Hematopoietic multipotent progenitor cell treated with erythropoietin and hydrocortisone succinate and interleukin-3 and kit ligand, for 6 days (in vitro differentiated cells): ENCODE measurements at regions not wholly inside any gene's neighbourhood (a gene's known extent, or its start where the extent isn't known, plus 50 kb on each side); places are given as distances from the start of the nearest gene placed in this dataset.

Experiments
- DNase-seq: peaks from one replicate; pipeline ENCODE4 v3.0.0-alpha.2; 2015

DNA sequence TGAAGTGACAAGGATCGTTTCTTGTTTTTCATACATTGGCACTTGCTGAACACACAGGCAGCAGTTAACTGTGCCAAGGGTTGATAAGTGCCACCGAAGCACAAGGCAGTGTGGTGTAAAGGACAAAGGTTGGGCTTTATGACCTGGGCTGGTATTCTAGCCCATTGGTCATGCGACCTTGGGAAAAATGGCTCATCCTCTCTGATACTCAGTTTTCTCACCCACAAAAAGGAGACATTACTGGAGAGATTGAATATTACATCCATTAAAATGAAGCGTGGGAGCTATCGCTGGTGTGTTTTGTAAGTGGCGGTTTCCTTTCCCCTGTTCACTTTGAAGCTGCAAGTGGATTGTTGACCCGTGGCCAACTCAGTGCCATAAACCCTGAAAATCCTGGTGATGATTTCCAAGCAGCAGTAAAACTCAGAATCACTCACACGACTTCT lies 216.9 kb downstream of the HAPSTR1 start:
- no peak for DNase-seq

DNA sequence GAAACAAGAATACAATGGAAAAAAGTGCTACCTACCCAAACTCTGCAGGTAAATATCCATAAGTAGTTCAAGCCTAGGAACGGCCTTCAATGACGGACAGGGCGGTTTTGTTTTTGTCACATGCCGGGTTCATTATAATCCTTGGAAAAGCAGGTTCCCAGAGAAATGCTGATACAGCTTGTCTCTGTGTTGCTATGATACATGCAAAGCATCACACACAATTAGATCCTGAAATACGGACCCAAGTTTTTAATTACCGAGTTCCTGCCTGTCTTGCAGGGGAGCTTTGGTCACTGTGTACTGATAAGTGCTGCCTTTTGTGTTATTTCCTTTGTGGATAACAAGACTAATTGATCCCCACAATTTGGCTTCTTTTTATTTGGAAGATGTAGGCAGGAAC lies 217.4 kb downstream of the HAPSTR1 start:
- no peak for DNase-seq

DNA sequence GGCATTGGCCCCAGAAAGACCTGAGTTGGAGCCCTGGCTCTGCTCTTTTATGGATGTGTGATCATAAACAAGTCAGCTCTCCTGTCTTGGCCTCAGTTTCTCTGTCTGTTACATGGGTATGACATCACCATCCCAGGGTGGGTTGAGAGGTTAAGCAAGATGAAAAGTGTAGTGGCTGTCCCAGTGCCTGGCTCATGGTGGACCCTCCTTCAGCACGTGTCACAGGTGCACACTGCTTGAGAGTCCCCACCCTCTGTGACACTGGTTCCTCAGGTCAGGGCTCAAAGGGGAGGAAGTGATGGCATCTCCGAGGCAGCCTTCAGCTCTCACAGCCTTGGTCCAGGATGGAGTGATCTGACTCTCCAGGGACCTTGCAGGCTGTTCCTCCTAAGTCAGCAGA lies 218.4 kb downstream of the HAPSTR1 start:
- no peak for DNase-seq

DNA sequence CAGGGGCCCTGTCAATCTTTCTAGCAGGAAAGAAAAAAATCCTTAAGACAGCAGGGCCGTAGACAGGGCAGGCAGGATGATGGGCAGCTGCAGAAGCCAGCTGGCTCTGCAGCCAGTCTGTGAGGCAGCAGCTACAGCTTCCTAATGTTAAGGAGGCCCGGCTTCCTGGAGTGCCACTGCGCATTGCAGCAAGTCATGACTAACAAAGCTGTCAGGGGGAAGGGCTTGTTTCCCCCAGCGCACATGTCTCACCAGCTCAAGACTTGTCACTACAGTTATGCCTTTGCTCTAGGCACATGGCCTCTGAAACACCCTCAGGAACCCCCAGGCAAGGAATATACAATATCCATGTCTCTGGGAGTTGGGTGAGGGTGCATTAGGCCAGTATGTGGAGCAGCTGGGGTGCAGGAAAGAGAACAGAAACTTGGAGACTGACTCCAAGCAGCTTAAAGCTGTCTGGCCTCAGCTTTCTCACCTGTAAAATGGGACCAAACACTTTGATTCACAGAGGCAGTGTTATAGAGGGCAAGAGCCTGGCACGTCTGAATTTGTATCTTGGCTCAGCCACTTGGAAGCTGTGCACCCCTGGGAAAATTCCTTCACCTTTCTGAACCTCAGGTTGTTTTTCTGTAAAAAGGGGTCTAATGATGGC lies 220.0 kb downstream of the HAPSTR1 start:
- DNase-seq: no peak

DNA sequence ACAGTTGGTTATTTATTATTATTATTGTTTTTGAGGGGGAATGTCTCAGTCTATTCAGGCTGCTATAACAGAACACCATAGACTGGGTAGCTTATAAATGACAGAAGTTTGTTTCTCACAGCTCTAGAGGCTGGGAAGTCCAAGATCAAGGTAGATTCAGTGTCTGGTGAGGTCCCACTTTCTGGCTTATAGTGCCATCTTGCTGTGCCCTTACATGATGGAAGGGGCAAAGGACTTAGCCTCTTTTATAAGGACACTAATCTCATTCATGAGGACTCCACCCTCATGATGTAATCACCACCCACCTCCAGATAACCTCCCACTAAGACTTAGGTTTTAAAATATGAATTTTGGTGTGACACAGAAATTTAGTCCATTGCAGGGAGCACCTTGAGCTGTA lies 224.6 kb downstream of the HAPSTR1 start:
- no peak for DNase-seq

DNA sequence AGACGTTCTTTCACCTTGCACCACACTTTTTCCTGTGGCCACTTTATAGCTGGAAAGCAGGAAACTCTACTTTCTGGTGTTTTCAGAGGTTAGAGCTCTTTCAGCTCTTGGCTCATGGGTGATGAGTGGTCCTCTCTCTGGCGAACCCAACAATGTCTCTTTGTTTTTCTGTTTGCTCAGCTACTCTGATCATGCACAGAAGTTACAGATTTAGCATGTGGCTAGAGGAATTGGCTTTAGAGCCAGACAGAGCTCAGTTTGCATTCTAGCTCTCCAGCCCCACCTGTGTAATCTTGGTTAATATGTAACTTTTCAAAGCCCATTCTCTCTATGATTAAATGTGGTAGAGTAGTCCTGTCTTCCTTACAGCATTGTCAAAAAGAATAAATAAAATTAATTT lies 225.2 kb downstream of the HAPSTR1 start:
- no peak for DNase-seq

DNA sequence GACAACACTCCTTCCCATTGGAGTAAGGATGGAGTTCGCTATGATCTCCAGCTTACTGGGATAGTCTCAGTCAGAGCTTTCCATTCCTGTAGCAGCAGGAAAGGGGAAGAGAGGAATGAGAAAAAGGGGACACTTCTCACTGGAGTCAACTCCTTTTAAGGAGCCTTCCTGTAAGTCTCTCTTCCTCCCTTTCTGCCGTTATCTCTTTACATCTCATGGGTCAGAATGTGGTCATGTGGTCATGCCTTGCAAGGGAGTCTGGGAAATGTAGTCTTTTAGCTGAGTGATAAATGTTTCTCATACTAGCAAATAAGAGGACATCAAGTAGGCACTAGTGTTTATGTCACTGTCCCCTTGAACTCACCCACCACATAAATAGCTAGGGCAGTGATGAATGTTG lies 227.3 kb downstream of the HAPSTR1 start:
- DNase-seq: no peak

DNA sequence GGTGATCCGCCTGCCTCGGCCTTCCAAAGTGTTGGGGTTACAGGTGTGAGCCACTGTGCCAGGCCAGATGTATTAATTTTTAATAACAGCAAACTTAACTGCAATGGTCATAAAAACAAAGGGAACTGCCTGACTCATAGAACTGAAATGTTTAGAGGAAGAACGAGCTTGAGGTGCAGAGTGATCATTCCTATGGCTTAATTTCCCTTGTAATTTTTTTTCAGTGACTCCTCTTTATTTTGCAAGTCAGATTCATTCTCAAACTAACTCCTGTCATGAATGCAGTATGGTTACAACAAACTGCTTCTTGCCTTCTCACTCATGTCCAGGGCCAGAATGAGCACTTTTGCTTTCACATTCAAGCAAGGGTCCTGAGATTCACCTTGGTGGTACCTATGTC lies 231.3 kb downstream of the HAPSTR1 start:
- DNase-seq: no peak

DNA sequence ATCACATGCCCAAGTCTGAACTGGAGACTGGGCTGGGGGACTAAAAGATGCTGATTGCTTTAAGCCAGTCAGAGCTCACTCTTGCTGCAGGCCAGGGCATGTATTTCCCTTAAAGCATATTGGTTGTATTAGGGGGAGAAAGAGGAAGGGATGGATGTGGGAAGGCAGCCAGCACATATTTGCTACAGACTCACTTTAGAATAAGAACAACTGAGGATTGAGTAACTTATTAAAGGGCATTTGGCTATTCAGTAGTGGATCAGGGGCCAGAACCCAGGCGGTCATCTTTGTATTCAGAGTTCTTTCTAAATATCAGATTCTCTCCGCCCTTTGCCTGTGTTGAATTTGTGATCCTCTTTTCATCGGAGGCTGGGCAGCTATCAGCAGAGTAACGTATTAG lies 231.7 kb downstream of the HAPSTR1 start:
- DNase-seq: no peak

DNA sequence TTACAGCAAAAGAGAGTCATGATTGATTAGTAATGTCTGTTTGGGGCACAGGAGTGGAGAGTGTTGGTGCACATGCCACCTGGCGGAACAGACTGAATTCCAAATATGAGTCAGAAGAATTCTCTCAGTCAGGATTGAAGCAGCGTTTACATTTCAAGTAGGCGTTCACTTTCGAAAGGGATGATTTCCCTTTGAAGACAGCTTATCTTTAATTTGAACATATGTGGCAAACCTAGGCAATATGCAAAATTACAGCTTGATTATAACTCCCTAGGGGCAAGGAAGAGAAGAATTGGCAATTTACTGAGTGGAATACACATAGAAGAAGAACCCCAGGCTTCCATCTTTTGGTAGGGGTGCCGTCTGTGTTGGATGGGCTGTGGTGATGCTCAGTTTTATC lies 235.8 kb downstream of the HAPSTR1 start:
- no peak for DNase-seq

DNA sequence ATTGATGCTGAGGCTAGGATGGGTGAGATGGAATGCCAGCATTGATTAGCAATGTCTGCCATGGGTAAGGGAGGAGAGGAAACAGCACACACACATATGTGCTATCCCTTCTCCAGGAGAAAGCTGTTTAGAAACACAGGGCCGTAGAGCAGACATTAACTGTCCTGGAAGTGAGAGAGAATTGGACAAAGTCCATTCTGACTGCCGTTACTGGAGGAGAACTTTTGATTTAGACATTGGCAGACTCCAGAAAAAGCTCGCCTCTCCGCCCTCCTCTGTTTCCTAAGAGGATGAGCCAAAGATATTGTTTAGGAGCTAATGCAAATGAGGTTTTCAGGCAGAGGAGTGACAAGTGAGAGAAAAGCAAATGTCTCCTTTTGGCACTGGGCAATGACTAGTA lies 237.0 kb downstream of the HAPSTR1 start:
- DNase-seq: no peak

DNA sequence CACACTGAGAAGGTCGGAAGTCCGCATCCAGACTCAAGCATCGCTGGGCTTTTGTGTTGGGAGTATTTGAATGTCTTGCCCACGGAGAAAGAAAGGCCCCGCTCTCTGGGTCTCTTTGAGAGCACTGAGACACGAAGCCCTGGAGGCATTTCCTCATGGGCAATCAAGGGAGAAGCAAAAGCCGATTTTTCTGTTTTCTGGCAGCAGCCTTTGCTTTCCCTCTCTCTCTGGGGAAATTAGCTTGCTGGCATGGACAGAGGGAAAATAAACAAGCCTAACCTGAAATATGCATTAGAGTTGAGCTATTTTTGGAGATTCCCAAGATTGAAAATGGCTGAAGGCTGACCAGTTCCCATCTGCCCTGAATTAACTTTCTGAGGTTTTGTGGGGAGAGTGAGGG lies 238.7 kb downstream of the HAPSTR1 start:
- DNase-seq: no peak

DNA sequence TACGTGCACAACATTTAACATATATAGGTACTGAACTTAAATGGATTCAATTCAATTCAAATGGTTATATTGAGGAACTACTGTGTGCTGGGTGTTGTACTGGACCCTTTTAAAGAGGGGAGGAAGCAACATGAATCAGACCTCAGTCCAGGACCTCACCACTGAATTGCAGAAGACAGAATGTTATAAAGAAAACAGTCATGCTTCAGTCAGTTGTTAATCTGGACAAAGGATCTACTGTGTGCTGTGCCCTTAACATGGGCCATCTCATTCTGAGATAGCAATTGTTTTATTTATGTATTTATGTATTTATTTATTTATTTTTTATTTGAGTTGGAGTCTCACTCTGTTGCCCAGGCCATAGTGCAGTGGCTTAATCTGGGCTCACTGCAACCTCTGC lies 240.1 kb downstream of the HAPSTR1 start:
- DNase-seq: no peak

DNA sequence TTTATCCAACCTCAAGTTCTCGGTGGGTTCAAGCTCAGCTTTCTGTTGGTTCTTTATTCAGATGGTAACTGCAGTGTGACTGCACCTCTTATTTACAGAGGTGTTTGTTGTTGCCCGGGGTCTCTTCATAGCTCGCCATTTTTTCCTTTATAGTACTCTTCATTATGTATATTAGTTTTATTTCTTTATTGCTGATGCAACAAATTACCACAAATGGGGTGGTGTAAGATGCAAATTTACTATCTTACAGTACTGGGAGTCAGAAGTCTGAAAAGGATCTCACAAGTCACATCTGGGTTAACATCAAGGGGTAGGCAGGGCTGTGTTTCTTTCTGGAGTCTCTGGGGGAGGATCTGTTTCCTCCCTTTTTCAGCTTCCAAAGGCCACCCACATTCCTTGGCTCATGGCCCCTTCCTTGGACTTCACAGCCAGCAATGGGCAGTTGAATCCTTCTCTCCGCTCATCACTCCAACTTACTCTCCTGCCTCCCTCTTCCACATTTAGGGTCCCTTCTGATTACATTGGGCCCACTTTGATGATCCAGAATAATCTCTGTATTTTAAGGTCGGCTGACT lies 241.2 kb downstream of the HAPSTR1 start:
- no peak for DNase-seq

DNA sequence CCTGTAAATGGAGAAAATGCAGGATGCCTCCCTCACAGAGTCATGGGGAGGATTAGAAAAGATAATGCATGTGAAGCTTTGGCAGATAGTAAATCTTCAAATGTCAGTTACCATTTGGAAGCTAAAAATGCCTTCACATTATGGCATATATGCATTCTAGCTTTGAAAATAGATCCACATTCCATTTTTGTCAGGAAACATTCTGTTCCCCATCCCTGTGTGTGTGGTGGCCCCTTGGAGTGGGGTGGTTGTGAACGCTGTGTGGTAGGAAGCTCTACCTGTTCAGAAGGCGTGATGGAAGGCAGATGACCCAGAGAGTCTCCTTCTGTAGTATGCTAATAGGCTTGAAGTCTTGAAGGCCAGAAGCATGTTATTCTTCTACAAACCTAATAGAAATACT lies 242.0 kb downstream of the HAPSTR1 start:
- DNase-seq: no peak

DNA sequence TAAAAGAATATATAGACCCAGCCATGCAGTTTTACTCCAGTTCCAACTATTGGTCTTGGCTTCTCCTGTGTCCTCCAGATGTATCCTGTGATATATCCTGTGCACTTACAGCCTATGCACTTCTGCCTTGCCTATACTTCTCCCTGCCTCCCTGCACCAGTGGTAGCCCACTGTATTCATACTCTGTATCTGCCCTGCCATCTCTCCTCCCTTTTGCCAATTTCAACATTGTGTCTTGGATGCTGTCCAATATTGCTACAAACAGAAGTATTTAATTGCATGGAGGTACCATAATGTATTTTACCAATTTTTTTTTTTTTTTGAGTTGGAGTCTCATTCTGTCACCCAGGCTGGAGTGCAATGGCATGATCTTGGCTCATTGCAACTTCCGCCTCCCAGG lies 242.7 kb downstream of the HAPSTR1 start:
- no peak for DNase-seq

DNA sequence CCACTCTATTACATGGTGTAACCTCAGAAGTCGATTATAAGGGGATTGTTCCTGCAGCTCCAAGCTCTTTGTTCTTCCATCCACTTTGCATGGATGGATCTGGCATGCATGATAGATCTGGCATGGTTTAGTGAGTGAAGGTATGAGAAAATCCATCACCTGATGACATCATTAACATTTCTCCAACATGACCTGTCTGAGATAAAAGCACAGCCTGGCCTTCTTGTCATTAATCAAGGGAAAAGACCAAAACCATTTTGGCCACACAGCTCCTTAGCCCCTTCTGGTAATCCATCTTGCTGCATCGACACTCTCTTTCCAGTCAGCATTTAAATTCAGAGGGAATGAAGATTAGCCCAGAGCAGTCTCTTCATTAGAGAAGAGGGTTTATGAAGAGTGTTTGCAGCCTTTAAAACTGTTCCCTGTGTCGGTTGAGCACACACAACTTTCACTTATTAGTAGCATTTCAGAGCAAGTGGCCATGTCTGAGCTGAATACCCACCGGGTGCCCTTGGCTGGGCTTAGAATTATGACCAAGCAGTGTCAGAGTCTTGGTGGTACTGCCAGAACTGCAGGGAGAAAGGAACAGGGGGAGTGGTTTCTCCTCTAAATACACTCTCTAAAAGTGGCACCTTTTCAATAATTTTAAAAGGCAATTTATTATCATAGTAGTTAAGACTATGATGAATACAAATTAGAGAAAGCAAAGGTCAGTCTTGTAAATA lies 246.0 kb downstream of the HAPSTR1 start:
- DNase-seq: no peak

DNA sequence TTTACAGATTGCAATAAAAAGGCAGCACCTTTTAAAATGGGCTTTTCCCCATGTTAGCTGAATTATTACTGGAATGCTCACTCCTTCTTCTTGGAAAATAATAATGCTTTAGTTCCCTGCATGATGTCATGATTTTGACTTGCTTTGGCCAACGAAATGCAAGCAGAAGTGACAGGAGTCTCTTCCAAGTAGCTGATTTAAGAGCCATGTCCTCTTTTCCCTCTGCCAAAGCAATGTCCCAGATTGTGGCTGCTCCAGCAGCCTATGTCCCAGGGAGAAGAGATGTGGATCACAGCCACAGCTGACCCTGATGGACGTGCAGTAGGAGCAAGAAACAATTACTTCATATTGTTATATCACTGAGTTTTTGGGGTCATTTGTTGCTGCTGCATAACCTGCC lies 246.6 kb downstream of the HAPSTR1 start:
- no peak for DNase-seq

DNA sequence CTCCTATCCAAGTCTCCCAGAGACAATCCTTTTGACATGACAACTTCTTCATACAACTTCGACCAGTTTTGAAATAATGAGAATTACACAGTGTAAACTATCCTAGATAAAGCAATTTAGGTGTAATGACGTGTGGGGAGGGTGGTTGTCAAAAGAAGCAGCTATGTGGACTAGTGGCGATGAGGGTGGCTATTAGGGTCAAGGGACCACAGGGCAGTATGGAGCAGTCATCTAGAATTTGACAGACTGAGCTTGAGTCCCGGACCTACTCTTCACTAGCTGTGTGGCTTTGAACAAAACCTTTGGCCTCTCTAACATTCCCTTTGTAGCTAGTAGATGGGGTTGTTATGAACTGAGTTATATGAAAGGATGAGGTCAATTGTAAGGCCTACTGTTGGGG lies 247.1 kb downstream of the HAPSTR1 start:
- no peak for DNase-seq

DNA sequence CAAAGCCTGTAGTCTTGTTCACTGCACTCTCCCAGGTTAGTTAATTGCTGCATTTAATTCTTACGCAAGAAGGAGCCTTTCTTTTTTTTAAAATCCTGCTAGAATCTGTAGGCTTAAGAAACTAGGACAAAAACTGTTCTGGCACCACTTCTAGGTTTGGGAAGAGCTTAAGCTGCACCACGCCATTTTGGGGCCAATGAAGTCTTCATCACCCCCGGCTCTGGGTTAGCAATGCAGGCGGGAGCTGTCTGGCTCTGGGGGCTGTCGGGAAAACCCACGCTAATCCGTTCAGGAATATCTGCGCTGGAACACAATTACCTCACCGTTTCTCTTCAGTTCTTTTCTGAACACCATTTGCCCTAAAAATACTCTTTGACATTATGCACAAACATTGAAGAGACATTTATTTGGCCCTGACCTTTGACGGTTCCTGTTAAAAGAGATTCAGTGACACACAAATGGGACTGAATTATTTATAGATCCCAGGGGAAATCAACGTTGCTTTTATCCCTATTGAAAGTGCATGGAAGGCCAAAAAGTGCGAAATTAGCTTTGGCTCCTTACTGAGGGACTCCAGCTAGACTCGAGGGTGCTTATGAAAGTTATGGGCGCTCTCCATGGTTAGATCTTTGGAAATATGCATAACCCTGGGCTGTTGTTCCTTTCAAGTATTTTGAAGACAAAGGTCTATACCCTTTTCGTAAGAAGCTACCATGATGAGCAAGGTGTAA lies 249.2 kb downstream of the HAPSTR1 start:
- DNase-seq: no peak

DNA sequence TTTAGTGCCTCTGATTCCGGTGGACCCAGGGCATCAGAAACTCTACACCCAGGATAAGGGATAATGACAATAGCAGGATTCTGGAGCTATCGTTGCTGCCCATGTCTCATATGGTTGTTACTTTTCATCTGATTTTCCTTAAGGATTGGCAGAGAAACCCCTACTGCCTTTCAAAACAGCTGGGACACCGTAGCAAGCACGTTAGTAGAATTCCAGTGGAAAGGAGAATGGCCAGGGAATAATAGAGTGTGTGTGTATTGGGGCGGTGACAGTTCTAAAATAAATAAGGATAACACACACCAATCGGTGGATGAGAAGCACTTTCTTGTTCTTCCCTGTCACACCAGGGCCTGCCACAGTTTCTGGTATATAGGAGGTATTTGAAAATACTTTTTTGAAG lies 251.8 kb downstream of the HAPSTR1 start:
- no peak for DNase-seq

DNA sequence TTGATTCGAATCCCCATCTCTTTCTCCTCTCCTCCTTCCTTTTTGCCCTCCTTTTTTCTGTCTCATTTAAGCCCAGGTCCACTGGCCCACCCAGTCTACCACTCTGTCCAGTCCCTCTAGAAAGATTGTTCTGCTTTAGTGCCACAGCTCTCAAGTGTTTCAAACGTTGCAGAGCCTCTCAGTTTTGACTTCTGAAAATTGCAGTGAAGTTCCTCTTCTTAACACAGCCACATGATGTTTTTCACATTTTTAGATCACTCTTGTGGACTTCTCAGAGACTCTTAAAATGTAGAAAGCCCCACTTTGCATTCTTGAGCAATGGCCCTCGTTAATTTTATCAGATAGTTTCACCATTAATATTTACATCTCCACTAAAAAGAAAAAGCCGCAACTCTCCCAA lies 253.1 kb downstream of the HAPSTR1 start:
- DNase-seq: no peak

DNA sequence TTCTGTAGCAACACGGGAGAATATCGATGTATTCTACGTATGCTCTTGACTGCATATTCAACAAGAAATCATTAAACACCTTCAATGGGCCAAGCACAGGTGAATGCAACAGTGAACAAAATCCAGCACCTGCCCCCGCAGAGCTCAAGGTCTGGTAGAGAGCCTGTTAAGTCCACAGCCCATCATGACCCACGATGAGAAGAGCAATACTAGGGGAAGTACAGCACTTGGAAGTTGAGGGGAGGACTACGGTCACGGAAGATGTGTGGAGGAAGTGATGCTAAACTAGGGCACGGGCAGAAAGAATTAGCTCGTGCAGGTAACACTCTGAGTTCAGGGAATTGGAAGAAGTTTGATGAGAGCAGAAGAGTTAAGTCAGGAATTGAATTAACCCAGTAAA lies 253.6 kb downstream of the HAPSTR1 start:
- DNase-seq: no peak

DNA sequence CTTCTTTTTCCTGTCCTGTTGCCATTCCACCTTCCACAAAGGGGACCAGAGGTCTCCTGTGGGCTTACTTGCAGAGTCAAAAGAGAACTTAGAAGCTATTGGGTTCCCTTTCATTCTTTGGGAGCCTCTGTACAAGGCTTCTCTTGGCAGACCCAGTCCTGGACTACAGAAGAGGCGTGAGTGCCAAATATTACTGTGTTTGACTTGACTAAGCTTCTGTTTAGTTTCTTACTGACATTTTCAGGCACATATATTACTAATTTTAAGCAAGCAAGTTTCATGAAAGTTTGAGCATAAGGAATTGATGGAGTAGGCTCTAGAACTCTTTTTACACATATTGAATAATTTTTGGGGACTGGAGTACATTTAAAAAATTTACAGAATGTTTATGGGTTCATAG lies 254.4 kb downstream of the HAPSTR1 start:
- no peak for DNase-seq
